HFF-Myc (cell line): ENCODE measurements at regions not wholly inside any gene's neighbourhood (a gene's known extent, or its start where the extent isn't known, plus 50 kb on each side); places are given as distances from the start of the nearest gene placed in this dataset.
"Not testable (repeated sequence)": the region's sequence is repeated elsewhere in the genome, so short reads cannot be mapped to it uniquely, and the experiment has no call there.

ENCODE experiments used
- DNase-seq: peaks from one replicate; pipeline ENCODE4 v3.0.0-alpha.2; 2011; ENCODE audit warnings: low read depth; ENCODE audit errors: extremely low read depth
- H3K4me3 ChIP-seq: replicated peaks from 2 replicates; pipeline ENCODE4 v1.5.1; 2011; ENCODE audit warnings: low read depth, mild to moderate bottlenecking, control low read depth, low read length
- TF ChIP-seq, protein P1 (sequence below): IDR thresholded peaks from 2 replicates; pipeline ENCODE4 v1.5.1; 2012; ENCODE audit warnings: mild to moderate bottlenecking, low read depth, low read length, control low read depth; ENCODE audit errors: missing control alignments

DNA sequence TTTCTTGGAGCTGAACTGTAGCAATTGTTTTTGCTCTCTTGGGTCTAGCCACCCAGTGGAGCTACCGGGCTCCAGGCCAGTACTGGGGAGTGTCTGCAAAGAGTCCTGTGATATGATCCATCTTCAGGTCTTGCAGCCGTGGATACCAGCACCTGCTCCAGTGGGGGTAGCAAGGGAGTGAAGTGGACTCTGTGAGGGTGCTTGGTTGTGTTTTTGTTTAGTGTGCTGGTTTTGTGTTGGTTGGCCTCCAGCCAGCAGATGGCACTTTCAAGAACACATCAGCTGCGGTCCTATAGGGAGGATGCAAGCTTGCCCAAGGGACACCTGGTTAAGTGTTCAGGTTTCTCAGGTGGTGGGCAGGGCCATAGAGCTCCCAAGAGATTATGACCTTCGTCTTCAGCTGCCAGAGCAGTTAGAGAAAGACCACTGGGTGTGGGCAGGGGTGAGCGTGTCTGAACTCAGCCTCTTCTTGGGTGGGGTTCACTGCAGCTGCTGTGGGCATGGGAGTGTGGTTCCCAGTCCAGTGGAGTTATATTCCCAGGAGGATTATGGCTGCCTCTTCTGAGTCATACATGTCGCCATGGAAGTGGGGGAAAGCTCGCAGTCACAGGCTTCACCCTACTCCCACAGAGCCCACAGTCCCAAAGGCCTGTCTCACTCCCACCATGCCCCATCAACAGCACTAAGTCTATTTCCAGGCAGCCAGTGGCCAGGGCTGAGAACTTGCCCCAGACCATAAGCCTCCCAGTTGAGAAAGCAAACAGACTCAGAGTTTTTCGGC, 811.6 kb downstream of the GLUD2 start:
- no peak overlapping the region for H3K4me3 ChIP-seq
- DNase-seq: no peak
- TF ChIP-seq, protein P1, sequence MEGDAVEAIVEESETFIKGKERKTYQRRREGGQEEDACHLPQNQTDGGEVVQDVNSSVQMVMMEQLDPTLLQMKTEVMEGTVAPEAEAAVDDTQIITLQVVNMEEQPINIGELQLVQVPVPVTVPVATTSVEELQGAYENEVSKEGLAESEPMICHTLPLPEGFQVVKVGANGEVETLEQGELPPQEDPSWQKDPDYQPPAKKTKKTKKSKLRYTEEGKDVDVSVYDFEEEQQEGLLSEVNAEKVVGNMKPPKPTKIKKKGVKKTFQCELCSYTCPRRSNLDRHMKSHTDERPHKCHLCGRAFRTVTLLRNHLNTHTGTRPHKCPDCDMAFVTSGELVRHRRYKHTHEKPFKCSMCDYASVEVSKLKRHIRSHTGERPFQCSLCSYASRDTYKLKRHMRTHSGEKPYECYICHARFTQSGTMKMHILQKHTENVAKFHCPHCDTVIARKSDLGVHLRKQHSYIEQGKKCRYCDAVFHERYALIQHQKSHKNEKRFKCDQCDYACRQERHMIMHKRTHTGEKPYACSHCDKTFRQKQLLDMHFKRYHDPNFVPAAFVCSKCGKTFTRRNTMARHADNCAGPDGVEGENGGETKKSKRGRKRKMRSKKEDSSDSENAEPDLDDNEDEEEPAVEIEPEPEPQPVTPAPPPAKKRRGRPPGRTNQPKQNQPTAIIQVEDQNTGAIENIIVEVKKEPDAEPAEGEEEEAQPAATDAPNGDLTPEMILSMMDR: no peak

DNA sequence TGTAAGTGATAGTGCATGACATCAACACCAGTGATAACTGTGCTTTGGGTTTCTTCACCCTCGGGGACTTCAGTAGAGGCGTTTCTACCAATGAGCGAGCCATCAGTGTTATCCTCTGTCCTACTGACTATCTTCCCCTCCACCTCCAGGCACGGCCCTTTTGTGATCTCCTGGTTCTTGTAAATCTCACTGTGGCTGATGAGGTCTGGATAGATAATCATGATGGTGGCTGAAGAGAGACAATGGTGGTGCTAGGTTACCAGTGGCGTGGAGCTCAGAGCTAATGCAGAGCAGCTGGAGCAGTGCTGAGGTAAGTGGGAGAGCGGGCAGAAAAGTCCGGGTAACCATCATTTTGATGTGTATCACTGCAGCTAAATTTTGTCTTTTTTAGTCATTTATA, 816.6 kb downstream of the GLUD2 start:
- H3K4me3 ChIP-seq: no peak overlapping the region
- TF ChIP-seq, protein P1: no peak
- no peak for DNase-seq

DNA sequence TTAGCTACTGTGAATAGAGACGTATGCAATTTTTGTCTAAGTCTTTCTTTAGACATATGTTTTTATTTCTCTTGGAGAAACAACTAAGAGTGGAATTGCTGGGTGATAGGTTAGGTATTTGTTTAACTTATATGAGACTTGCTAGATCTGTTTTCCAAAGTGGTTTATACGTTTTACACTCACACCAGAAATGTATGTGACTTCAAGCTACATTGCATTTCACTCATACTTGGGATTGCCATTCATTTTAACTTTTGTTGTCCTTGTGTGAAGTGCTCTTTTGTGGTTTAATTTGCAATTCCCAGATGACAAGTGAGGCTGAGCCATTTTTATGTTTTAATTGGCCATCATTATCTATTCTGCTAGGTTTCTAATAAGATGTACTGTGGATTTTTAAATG, 817.2 kb downstream of the GLUD2 start:
- DNase-seq: no peak
- TF ChIP-seq, protein P1: no peak
- no peak overlapping the region for H3K4me3 ChIP-seq

DNA sequence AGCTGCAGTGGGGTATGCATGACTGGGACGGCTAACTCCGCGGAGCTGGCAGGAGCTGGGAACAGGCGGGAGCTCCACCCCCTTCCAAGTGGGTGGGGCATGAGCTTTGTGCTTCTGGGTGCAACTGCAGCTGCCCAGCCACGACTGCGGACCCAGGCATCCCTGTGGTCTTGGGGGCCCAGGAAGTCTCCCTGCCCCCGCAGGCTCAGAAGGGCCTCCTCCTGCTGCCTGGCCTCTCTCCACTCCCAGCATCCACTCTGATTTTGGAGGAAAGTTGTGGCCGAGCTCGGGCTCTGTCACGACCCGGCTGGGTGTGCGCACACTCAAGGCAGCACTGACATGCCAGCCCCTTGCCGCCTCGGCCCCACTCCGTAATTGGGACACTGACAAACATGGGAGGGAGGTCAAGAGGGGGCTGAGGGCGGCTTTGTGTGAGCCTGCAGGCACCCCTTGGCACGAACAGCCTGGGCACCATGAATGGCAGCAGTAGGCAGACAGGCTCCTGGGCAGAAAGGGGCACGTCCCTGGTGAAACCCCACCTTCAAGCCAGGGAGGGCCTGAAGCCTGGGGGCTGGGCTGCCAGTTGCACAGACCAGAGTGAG, 822.6 kb downstream of the GLUD2 start:
- no peak overlapping the region for H3K4me3 ChIP-seq
- DNase-seq: no peak
- TF ChIP-seq, protein P1: no peak

DNA sequence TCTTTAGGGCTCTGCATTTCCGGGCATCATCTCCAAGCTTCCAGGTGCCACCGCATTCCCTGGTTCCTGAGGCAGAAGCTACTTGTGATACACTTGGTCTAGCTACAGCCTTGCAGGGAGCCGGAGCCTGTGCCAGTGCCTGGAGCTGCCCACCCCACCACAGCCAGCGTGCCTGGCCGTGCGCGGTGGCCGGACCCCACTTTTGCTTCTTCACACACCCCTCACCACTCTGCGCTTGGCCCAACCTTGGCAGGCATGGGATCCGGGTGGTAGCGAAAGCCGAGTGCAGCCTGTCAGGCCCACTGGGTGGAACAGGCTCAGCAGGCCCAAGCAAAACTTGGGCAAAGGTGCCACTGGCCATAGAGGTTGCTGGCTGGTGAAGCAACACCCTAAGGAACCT, 823.7 kb downstream of the GLUD2 start:
- TF ChIP-seq, protein P1: no peak

DNA sequence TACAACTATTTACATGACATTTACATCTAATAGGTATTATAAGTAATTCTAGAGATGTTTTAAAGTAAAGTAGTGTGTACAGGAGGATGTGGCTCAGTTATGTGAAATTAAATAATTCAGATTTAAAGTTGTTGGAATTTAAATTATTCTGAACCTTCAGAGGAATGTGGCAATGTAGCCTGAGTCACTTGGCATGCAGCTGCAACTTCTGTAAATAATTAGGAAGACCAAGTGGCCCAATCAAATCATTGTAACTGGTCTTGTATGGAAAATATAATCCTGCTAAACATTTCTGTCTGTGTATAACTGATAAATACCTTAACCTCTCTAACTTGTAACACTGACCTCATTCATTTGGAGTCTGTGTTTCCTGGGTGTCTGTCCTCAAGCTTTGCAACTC, 828.9 kb downstream of the GLUD2 start:
- TF ChIP-seq, protein P1: no peak
- no peak overlapping the region for H3K4me3 ChIP-seq
- DNase-seq: peak; percentile 37

More for the DNA sequence above, 823.7 kb downstream of the GLUD2 start:
- DNase-seq: no peak
- no peak overlapping the region for H3K4me3 ChIP-seq

DNA sequence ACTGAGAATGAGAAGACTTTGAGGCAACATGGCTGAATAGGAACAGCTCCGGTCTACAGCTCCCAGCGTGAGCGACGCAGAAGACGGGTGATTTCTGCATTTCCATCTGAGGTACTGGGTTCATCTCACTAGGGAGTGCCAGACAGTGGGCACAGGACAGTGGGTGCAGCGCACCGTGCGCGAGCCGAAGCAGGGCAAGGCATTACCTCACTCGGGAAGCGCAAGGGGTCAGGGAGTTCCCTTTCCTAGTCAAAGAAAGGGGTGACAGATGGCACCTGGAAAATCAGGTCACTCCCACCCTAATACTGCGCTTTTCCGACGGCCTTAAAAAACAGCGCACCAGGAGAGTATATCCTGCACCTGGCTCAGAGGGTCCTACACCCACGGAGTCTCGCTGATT, 829.9 kb downstream of the GLUD2 start:
- not testable (repeated sequence) for DNase-seq

More for the DNA sequence above, 829.9 kb downstream of the GLUD2 start:
- H3K4me3 ChIP-seq: not testable (repeated sequence)
